ENCODE measurements at regions not wholly inside any gene's neighbourhood (a gene's known extent, or its start where the extent isn't known, plus 50 kb on each side); places are given as distances from the start of the nearest gene placed in this dataset.

GRCh38 chr6:144862769-144863168 is 577.6 kb downstream of the UTRN start:
- no peak for TF ChIP-seq CTCF (IDR thresholded peaks at IDR 0.05; ENCODE audit: extremely low read depth, missing control alignments)
- no peak for DNase-seq (ENCODE audit: low spot score)

- DNase-seq (ENCODE audit: low spot score): no peak
- no peak for TF ChIP-seq CTCF (IDR thresholded peaks at IDR 0.05; ENCODE audit: extremely low read depth, missing control alignments)
These were observed 582.6 kb downstream of the UTRN start for GRCh38 chr6:144867761-144868160.

- no peak for DNase-seq (ENCODE audit: low spot score)
- no peak for TF ChIP-seq CTCF (IDR thresholded peaks at IDR 0.05; ENCODE audit: extremely low read depth, missing control alignments)
These were observed 585.6 kb downstream of the UTRN start for GRCh38 chr6:144870782-144871181.

GRCh38 chr6:144873623-144874378 is 588.7 kb downstream of the UTRN start:
- TF ChIP-seq CTCF (IDR thresholded peaks at IDR 0.05; ENCODE audit: extremely low read depth, missing control alignments): no peak
- no peak for DNase-seq (ENCODE audit: low spot score)

DNA sequence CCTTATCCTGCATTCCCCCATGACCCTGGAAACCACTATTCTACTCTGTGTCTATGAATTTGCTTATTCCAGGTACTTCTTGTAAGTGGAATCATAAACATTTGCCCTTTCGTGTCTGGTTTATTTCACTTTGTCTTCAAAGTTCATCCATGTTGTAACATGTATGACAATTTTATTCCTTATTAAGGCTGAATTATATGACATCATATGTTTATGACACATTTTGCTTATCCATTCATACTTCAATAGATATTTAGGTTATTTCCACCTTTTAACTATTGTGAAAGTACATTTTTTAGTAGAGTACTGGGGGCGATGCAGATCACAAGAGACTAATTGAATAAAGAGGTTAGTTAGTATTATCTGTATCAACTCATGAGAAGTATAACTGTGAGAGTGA is 591.6 kb downstream of the UTRN start:
- no peak for TF ChIP-seq CTCF (IDR thresholded peaks at IDR 0.05; ENCODE audit: extremely low read depth, missing control alignments)
- no peak for DNase-seq (ENCODE audit: low spot score)

- DNase-seq (ENCODE audit: low spot score): no peak
- no peak for TF ChIP-seq CTCF (IDR thresholded peaks at IDR 0.05; ENCODE audit: extremely low read depth, missing control alignments)
These were observed 592.0 kb downstream of the UTRN start for GRCh38 chr6:144877118-144877517.

- no peak for DNase-seq (ENCODE audit: low spot score)
- TF ChIP-seq CTCF (IDR thresholded peaks at IDR 0.05; ENCODE audit: extremely low read depth, missing control alignments): no peak
These were observed 593.4 kb downstream of the UTRN start for GRCh38 chr6:144878577-144878976.

Measured in GM20000 (cell line).